ENCODE measurements at regions not wholly inside any gene's neighbourhood (a gene's known extent, or its start where the extent isn't known, plus 50 kb on each side); places are given as distances from the start of the nearest gene placed in this dataset.
A peak's percentile ranks its signal among the peaks of the same experiment; 100 is the strongest.

DNA sequence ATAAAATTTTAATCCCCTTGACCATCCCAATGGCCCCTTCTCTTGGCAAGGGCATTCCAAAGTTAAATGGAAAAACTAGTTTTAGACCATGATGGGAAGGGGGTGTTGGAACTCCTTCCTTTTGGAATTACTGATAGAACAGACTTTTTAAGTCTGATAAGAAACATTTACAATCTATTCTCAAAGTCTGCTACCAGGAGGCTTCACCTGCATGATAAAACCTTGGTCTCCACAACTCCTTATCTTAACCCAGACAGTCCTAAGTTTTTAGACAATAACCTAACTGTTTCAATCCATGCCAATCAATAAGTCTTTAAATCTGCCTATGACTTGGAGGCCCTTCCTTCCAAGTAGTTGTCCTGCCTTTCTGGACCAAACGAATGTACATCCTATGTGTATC lies 63.9 kb upstream of the PGRMC2 start:
- no peaks in the 10 kb centered on the region for H3K9me3 ChIP-seq (ENCODE audit: low read depth)
- H3K4me1 ChIP-seq (ENCODE audit: low read depth), result peaks cover 16% of the 10 kb centered on the region
- DNase-seq (ENCODE audit: low read depth in 1 of 2, low spot score in 1 of 2), result no peak
- no peaks in the 10 kb centered on the region for H3K36me3 ChIP-seq
- H3K27ac ChIP-seq, result no peak overlapping the region
- no peak overlapping the region for H3K4me3 ChIP-seq
- TF ChIP-seq CTCF (IDR thresholded peaks at IDR 0.05; ENCODE audit: low read depth, low read length), result no peak
- no peaks in the 10 kb centered on the region for H3K27me3 ChIP-seq

GRCh38 chr4:128350449-128351045 lies 62.9 kb upstream of the PGRMC2 start:
- no peaks in the 10 kb centered on the region for H3K36me3 ChIP-seq
- H3K9me3 ChIP-seq (ENCODE audit: low read depth), result no peaks in the 10 kb centered on the region
- H3K27ac ChIP-seq, result no peak overlapping the region
- TF ChIP-seq CTCF (IDR thresholded peaks at IDR 0.05; ENCODE audit: low read depth, low read length), result no peak
- no peaks in the 10 kb centered on the region for H3K27me3 ChIP-seq
- peaks cover 16% of the 10 kb centered on the region for H3K4me1 ChIP-seq (ENCODE audit: low read depth)
- DNase-seq (ENCODE audit: low read depth in 1 of 2, low spot score in 1 of 2), result no peak
- H3K4me3 ChIP-seq, result no peak overlapping the region

DNA sequence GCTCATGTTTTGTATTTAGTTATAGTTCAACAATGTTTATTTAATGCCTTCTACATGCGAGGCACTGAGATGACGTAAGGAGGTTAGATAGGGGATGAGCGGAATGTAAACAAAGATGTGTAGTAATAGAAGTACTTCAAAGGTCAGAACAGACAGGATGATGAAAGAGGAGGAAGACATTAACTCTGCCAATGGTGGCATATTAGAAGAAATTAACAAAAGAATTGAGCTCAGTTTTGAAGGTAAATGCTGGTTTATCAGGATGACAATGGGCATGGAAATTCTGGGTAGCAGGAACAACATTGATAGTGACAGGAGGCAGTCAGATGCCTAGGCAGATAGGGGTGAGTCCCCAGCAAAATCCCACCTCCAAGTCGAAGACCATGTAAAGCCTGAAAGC lies 62.3 kb upstream of the PGRMC2 start:
- DNase-seq (ENCODE audit: low read depth in 1 of 2, low spot score in 1 of 2), result peak in 1 of 2 donors; percentile 80
- Histone ChIP-seq H3K27me3 (no peaks in the 10 kb centered on the region), H3K36me3 (no peaks in the 10 kb centered on the region), H3K4me1 (ENCODE audit: low read depth) (peaks cover 16% of the 10 kb centered on the region), H3K9me3 (ENCODE audit: low read depth) (no peaks in the 10 kb centered on the region), H3K27ac (no peak overlapping the region), H3K4me3 (no peak overlapping the region)
- no peak for TF ChIP-seq CTCF (IDR thresholded peaks at IDR 0.05; ENCODE audit: low read depth, low read length)

- TF ChIP-seq CTCF (IDR thresholded peaks at IDR 0.05; ENCODE audit: low read depth, low read length), result no peak
These were observed 60.5 kb upstream of the PGRMC2 start for GRCh38 chr4:128347930-128348660.

DNA sequence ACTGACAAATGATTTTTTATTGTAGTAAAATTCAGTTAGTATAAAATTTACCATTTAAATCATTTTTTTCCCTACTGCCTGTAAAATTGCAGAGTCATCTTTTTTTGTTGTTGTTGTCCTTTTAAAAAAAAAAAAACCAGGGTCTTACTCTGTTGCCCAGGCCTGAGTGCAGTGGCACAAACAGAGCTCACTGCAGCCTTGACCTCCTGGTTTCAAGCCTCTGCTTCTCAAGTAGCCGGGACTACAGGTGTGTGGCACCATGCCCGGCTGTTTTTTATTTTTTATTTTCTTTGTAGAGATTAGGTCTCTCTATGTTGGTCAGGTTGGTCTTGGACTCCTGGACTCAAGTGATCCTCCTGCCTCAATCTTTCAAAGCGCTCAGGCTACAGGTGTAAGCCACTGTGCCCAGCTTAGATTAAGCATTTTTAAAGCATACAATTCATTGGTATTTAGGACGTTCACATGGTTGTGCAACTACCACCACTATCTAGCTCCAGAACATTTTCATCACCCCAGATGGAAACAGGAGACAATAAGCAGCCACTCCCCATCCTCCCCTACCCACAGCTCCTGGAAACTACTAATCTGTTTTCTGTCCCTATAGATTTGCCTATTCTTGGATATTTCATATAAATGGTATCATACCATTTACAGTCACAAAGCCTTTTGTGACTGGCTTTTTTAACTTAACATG lies 59.7 kb upstream of the PGRMC2 start:
- Histone ChIP-seq H3K4me1 (ENCODE audit: low read depth) (peaks cover 5% of the 10 kb centered on the region), H3K27ac (no peak overlapping the region), H3K9me3 (ENCODE audit: low read depth) (no peaks in the 10 kb centered on the region), H3K27me3 (no peaks in the 10 kb centered on the region), H3K36me3 (no peaks in the 10 kb centered on the region), H3K4me3 (no peak overlapping the region)
- DNase-seq (ENCODE audit: low read depth in 1 of 2, low spot score in 1 of 2), result peak in 1 of 2 donors; percentile 57
- no peak for TF ChIP-seq CTCF (IDR thresholded peaks at IDR 0.05; ENCODE audit: low read depth, low read length)

More at GRCh38 chr4:128347930-128348660, 60.5 kb upstream of the PGRMC2 start:
- no peak overlapping the region for H3K27ac ChIP-seq
- H3K9me3 ChIP-seq (ENCODE audit: low read depth), result no peaks in the 10 kb centered on the region
- H3K36me3 ChIP-seq, result no peaks in the 10 kb centered on the region
- no peaks in the 10 kb centered on the region for H3K27me3 ChIP-seq
- DNase-seq (ENCODE audit: low read depth in 1 of 2, low spot score in 1 of 2), result peak in 1 of 2 donors; percentile 57
- H3K4me3 ChIP-seq, result no peak overlapping the region
- peaks cover 5% of the 10 kb centered on the region for H3K4me1 ChIP-seq (ENCODE audit: low read depth)
